Urinary bladder (tissue), 3 donors: ENCODE measurements at regions not wholly inside any gene's neighbourhood (a gene's known extent, or its start where the extent isn't known, plus 50 kb on each side); places are given as distances from the start of the nearest gene placed in this dataset.
"Not testable (repeated sequence)": the region's sequence is repeated elsewhere in the genome, so short reads cannot be mapped to it uniquely, and the experiment has no call there.

Source experiments
- DNase-seq: peaks from one replicate; pipeline ENCODE4 v3.0.0-alpha.2; 2015; ENCODE audit errors: extremely low spot score
- H3K27ac ChIP-seq: one replicate; pipeline ENCODE4 v1.5.1; 2013; ENCODE audit warnings: low read depth, mild to moderate bottlenecking, moderate library complexity
- H3K36me3 ChIP-seq: one replicate; pipeline ENCODE4 v1.6.1; 2013; ENCODE audit warnings: mild to moderate bottlenecking, moderate library complexity; ENCODE audit not compliant: insufficient read depth
- H3K4me1 ChIP-seq: one replicate; pipeline ENCODE4 v1.6.1; 2013; ENCODE audit warnings: mild to moderate bottlenecking, moderate library complexity; ENCODE audit not compliant: insufficient read depth
- H3K4me3 ChIP-seq: one replicate; pipeline ENCODE4 v1.5.1; 2013; ENCODE audit warnings: low read depth, low read length
- WGBS: extraction: QIAGEN DNeasy Blood & Tissue Kit; methylation state at CpG from one replicate; pipeline ENCODE4 v1.1.7; 2013; 5-methylcytosine and 5-hydroxymethylcytosine counted together
- donor health status: healthy with polysubstance abuse.
- donor health status: healthy.

DNA sequence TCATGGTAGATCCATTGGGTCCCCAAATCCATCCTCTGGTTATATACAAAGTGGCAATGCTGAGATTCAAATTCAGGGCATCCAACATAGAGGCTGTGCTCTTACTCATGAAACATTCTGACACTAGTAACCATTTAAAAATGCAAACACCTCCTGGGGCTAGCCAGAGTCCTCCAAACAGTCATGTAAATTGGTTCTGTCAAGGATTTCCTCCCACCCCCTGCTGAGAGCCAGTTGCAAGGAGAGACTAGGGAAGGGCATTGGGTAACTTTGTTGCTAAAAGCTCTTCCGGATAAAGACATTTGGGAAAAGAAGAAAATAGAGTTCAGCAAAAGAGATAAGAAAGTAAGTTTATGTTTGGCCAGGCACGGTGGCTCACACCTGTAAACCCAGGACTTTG lies 58.3 kb downstream of the ART5 start:
- not testable (repeated sequence) for DNase-seq, H3K4me3 ChIP-seq, H3K4me1 ChIP-seq, H3K27ac ChIP-seq, H3K36me3 ChIP-seq
- 59% methylated on average over 2 of the region's 2 CpGs for WGBS

DNA sequence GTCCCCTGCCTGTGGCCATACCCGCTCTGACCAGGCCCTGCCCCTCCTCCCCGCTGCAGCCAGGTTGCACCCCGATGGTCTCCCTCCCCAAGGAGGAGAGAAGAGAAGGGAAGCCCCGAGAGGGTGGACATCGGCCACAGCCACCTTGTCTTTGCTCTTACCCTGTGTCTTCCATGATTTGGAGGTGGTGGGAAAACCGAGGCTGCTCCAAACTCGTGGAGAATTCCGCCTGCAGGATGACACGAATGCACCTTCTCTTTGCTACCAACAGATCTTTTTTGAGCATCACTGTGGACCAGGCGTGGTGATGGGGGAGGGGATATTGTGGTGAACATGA lies 60.4 kb downstream of the ART5 start:
- not testable (repeated sequence) for H3K4me3 ChIP-seq

DNA sequence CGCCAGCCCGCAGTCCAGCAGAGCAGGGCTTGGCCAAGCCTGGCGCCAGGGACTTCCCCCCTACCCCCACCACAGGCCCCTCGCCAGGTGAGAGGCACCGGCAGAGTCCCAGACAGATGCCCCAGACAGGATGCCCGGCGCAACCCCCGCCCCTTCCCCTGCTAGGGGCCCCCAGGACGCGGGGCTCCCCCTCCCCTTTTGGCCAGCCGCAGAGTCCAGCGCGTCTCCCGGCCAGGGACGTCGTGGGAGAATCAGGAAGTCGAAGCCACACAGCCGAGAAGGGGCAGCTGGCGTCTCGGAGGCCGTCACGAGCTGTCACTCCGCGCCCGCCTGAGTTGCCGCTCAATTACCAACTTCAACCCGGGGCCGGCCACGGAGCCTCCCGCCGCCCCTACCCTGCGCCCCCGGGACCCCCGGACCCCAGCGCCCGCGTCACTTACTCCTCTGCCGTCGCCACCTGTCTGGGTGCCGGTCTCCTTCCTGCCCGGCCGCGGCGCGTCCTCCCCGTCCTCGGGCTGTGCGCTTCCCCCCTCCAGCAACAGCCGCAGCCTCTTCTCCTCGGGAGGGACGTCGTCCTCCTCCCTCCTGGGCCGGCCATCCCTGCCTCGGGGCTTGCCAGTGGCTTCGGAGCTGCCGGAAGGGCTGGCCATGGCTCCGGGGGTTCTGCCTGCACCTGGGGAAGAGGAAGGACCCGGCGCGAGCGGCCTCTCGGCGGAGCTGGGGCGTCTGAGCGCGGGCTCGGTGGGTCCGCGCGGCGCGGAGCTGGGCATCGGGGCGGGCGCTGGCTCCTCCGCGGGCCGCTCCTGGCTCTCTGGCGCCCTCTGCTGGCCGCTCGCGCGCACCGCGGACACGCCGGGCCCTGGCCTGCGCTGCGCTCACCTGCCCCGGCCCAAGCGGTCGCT lies 61.1 kb downstream of the ART5 start:
- under 1% methylated on average over 87 of the region's 92 CpGs for WGBS
- not testable (repeated sequence) for H3K4me1 ChIP-seq, DNase-seq, H3K36me3 ChIP-seq, H3K27ac ChIP-seq
- peak overlapping the region; percentile 26 for H3K4me3 ChIP-seq

More for the DNA sequence above, 60.4 kb downstream of the ART5 start:
- not testable (repeated sequence) for H3K4me1 ChIP-seq, H3K36me3 ChIP-seq, DNase-seq, H3K27ac ChIP-seq
- 34% methylated on average over 10 of the region's 10 CpGs for WGBS

DNA sequence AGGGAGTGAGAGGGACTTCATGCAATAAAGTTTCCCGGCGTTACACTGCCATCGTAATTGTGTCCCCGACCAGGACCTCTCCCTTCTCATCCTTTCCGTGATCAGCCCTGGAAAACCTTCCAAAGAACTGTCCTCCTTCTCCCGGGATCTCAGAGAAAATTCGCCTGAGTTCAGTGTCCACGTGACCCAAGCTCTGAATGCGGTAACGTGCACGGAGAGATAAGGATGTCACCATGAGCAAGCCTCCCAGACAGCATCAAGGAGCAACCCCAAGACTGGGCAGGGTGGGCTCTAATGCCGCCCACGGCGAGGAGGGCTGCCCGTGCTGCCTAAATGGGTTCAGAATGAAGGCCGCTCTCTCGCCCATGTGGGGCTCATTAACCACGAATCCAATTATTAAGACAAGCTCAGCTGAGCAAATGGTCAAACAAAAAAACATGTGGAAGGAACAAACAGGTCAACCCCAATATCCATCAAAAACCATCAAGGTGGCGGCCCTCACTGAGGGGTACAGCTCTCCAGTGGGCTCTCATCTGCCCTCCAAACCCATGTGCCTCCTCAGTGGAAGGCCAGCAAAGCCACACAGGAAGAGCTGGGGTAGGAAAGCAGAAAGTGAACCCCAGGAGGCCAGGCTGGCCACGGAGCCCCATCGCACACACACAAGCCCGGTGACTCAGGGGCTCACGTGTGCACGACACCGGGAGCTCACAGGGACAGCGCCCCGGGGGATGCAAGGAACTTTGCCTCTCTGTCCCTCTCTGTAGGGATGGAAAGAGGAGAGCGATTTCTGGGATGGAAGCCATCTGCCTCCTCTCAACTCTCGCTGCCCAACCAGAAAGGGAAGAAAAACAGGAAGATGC lies 62.0 kb downstream of the ART5 start:
- 58% methylated on average over 25 of the region's 29 CpGs for WGBS
- not testable (repeated sequence) for H3K27ac ChIP-seq, H3K4me1 ChIP-seq, H3K4me3 ChIP-seq, DNase-seq, H3K36me3 ChIP-seq

DNA sequence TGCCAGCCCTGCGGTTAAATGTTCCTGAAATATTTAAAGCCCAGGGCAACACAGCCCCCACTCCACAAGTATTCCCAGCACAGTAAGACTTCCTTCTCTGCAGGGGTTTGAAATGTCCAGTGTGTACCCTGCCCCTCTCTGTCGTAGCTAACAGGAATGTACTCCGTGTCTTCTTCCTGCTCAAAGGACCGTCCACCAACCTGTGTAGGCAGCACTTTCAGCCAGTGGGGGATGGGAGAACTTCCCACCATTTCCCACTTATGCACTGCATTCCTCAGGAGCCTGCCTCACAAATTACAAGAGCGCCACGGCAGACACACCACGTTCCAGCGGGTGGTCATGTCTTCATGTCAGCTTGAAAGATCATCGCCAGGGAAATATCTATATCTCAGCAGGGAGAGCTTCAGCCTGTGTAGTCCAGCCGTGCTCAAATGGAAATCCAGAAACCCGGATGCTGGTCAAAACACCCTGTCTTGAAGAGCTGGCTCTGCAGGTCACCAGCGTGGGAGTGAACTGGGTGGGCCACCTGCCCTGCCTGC lies 65.7 kb downstream of the ART5 start:
- 53% methylated on average over 12 of the region's 12 CpGs for WGBS
- H3K36me3 ChIP-seq, H3K4me1 ChIP-seq, H3K4me3 ChIP-seq, H3K27ac ChIP-seq, DNase-seq: not testable (repeated sequence)

DNA sequence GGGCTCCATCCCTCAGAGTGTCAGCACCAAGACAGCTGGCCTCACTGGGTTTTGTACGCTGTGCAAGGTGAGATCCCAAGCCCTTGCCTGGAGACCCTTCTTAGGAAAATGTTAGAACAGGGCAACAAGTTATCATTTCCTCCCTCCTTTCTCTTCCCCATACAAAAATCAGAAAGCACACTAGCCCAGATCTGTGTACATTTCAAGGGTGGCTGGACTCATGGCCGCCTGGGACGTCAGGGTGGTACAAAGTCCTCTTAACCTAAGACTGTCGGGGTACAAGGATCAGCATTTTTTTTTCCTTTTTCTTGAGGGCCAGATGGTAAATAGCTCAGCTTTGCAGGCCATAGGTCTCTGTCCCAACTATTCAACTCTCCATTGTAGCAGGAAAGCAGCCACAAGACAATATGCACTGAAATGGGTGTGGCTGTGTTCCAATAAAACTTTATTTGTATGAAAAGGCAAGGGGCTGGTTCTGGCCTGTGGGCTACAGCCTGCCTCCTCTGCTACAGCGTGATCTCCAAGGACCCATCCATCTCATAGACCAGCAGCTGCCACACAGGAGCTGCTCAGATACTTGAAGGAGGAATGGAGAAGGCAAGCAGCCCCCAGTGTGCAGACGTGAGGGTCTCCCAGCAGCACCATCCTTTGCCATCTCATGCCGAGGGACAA lies 68.7 kb downstream of the ART5 start:
- H3K27ac ChIP-seq, H3K4me3 ChIP-seq, H3K36me3 ChIP-seq, H3K4me1 ChIP-seq, DNase-seq: not testable (repeated sequence)
- 85% methylated on average over 7 of the region's 7 CpGs for WGBS

DNA sequence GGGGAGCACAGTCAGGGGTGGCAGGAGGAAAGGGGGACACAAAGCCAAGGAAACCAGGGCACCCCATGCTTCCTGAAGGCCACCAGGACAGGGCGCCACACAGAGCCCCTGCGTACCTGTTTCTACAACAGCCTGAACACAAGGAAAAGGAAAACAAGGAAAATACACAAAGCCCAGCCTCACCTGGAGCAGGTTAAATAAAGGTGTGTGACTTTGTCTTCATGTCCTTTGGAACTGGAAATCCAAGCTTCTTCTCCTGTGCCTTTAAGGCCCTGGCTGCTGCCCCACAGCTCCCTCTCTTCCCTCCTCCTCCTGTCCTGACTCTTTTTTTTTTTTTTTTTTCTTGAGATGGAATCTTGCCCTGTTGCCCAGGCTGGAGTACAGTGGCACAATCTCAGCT lies 70.0 kb downstream of the ART5 start:
- H3K36me3 ChIP-seq, DNase-seq, H3K4me1 ChIP-seq, H3K27ac ChIP-seq, H3K4me3 ChIP-seq: not testable (repeated sequence)
- 78% methylated on average over 2 of the region's 2 CpGs for WGBS

DNA sequence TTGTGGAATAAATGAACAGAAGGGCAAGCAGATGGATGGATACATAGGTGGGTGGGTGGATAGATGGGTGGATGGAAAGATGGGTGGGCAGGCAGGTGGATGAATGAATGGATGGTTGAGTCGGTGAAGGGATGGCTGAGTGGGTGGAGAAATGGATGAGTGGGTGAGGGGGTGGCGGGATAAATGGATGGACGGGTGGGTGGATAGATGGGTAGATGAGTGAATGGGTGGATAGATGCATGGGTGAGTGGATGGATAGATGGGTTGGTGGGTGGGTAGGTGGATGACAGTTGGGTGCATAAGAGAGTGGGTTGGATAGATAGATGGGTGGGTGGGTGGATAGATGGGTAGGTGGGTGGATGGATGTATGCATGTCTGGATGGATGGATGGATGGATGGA lies 76.0 kb downstream of the ART5 start:
- H3K4me1 ChIP-seq, H3K27ac ChIP-seq, H3K36me3 ChIP-seq, H3K4me3 ChIP-seq, DNase-seq: not testable (repeated sequence)
- WGBS: 92% methylated on average over 3 of the region's 3 CpGs

DNA sequence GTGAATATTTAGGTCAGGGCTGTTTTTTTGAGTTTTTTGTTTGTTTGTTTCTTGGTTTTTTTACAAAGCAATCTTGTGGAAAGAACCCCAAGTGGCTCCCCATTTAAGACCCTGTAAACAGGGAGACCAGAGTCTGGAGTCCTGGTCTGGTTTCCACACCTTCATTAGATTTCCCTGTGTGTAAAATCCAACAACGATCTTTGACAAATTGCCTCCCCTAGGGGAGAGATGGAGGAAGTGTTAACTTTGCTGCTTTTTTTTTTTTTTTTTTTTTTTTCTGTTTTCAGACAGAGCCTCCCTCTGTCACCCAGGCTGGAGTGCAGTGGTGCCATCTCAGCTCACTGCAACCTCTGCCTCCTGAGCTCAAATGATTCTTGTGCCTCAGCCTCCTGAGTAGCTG lies 77.4 kb downstream of the ART5 start:
- H3K4me1 ChIP-seq, H3K27ac ChIP-seq, H3K36me3 ChIP-seq, H3K4me3 ChIP-seq, DNase-seq: not testable (repeated sequence)
- 0% methylated on average over 1 of the region's 1 CpG for WGBS

DNA sequence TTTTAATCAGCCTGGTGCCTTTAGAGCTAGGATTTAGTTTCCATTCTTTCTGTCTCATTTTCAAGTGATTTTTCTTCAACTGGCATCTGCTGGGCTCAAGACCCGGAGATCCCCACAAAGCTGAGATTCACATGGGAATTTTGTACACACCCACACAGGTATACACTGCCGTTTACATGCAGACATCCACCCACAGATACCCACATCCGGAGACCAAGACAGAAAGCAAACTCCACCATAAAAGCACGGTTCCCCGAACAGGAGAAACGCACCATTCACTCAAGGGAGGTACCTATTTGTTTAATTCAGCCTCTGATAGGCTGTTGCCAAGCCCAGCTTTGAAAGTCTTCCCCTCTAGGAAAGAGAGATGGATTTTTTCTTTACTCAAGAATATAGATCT lies 87.2 kb downstream of the ART5 start:
- not testable (repeated sequence) for H3K27ac ChIP-seq, DNase-seq, H3K4me3 ChIP-seq, H3K4me1 ChIP-seq, H3K36me3 ChIP-seq
- WGBS: 57% methylated on average over 6 of the region's 6 CpGs

DNA sequence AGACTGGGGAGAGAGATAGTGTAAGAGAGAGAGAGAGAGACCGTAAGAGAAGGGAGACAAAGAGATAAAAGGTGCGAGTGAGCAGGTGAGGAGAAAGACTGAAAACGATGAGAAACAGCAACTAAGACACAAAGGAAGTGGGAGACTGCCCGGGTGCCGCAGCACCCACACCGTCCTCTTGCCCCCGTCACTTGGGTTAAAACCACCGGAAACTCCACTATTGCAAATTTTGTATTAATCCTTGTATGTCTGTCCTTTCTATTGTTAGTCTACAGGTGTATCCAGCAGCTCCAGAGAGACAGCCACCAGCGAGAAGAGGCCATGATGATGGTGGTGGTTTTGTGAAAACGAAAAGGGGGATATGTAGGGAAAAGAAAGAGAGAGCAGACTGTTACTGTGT lies 96.8 kb downstream of the ART5 start:
- not testable (repeated sequence) for H3K4me1 ChIP-seq, H3K27ac ChIP-seq, H3K4me3 ChIP-seq, DNase-seq, H3K36me3 ChIP-seq
- WGBS: 86% methylated on average over 10 of the region's 10 CpGs

DNA sequence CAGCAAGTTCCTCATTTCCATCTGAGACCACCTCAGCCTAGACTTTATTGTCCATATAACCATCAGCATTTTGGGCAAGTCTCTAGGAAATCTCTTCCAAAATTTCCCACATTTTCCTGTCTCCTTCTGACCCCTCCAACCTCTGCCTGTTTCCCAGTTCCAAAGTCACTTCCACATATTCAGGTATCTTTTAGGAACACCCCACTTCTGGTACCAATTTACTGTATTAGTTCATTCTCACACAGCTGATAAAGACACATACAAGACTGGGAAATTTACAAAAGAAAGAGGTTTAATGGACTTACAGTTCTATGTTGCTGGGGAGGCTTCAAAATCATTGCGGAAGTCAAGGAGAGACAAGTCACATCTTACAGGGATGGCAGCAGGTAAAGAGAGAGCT lies 103.6 kb downstream of the ART5 start:
- not testable (repeated sequence) for DNase-seq, H3K4me3 ChIP-seq, H3K27ac ChIP-seq, H3K36me3 ChIP-seq, H3K4me1 ChIP-seq
- 100% methylated on average over 1 of the region's 1 CpG for WGBS

DNA sequence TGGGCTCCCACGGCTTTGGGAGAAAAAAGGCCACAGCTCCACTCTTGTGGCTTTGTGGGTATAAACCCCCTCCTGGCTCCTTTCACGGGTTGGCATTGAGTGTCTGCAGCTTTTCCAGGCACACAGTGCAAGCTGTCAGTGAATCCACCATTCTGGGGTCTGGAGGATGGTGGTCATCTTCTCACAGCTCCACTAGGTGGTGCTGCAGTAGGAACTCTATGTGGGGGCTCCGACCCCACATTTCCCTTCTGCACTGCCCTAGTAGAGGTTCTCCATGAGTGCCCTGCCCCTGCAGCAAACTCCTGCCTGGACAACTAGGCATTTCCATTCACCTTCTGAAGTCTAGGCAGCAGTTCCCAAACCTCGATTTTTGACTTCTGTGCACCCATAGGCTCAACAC lies 104.5 kb downstream of the ART5 start:
- WGBS: 67% methylated on average over 4 of the region's 4 CpGs
- not testable (repeated sequence) for H3K36me3 ChIP-seq, DNase-seq, H3K4me1 ChIP-seq, H3K27ac ChIP-seq, H3K4me3 ChIP-seq
